Central memory CD8-positive, alpha-beta T cell (primary cell): ENCODE measurements at regions not wholly inside any gene's neighbourhood (a gene's known extent, or its start where the extent isn't known, plus 50 kb on each side); places are given as distances from the start of the nearest gene placed in this dataset.

Source experiments
- ATAC-seq: fragments of 150-1000 bp; cut with Tn5 transposase; replicated peaks from 2 replicates; pipeline ENCODE4 v1.10.0; 2022; ENCODE audit warnings: mild to moderate bottlenecking, moderate FRiP score, moderate number of reproducible peaks; ENCODE audit not compliant: poor library complexity, severe bottlenecking; ENCODE audit errors: extremely low read depth
- DNase-seq, 2 donors: peaks; one replicate each; pipeline ENCODE4 v3.0.0; 2021; ENCODE audit warnings: low spot score in 2 of 2
- H3K27ac Mint-ChIP-seq: one replicate; pipeline ENCODE4 v1.8.0; 2022; ENCODE audit warnings: low read depth, mild to moderate bottlenecking, moderate library complexity, mixed read lengths
- H3K27me3 Mint-ChIP-seq: one replicate; pipeline ENCODE4 v1.8.0; 2022; ENCODE audit warnings: mixed read lengths
- H3K36me3 Mint-ChIP-seq: one replicate; pipeline ENCODE4 v1.8.0; 2022; ENCODE audit warnings: mild to moderate bottlenecking, moderate library complexity, mixed read lengths; ENCODE audit not compliant: insufficient read depth
- H3K4me1 Mint-ChIP-seq: one replicate; pipeline ENCODE4 v1.8.0; 2022; ENCODE audit warnings: mixed read lengths
- H3K4me3 Mint-ChIP-seq: one replicate; pipeline ENCODE4 v1.8.0; 2022; ENCODE audit warnings: mild to moderate bottlenecking, moderate library complexity, mixed read lengths
- H3K9me3 Mint-ChIP-seq: one replicate; pipeline ENCODE4 v1.8.0; 2022; ENCODE audit warnings: mixed read lengths

DNA sequence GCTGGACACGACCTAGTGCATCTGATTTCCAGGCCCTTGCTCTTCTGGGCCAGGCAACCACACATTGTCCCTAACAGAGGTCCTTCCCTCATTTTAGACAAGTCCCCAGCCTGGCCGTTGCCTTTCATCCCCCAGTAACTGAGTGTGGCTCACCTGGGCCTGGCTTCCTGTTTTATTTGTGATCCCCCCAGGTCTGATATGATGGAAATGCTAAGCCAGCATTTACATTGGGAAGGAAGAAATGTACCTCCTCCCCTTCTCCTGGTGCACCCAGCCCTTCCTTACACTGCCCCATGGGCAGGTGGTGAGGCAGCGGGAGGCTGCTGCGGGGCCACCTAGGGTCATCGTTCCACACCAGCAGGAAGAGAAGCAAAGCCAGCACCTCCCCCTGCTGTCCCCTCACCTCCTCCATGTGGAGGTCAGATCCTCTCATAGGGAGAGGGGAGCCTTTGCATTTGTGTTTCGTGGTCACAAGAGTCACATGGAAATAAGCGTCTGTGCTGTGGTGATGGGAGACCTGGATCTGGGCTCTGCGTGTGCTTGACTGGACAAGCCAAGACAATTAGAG is 108.8 kb downstream of the GLRX3 start:
- Mint-ChIP-seq H3K27ac (no peak overlapping the region), H3K4me1 (peaks cover 21% of the 10 kb centered on the region), H3K4me3 (no peak overlapping the region), H3K27me3 (peaks cover 63% of the 10 kb centered on the region), H3K36me3 (no peaks in the 10 kb centered on the region), H3K9me3 (peaks cover 16% of the 10 kb centered on the region)
- DNase-seq = no peak
- no peak for ATAC-seq

DNA sequence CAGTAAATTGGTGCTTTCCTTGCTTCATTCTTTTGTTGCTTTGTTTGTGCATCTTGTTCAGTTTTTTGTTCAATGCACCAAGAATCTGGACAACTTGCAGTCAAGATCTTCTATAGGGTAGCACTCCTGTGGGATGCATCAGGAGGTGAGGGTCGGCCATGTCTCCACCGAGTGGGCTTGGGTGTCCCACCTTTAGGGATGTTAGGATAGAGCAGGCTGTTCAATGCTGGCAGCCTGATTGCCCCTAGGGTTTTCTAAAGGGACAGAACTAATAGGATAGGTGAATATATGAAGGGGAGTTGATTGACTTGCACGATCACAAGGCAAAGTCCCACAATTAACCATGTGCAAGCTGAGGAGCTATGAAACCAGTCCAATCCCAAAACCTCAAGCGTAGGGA is 109.9 kb downstream of the GLRX3 start:
- no peak for DNase-seq
- Mint-ChIP-seq H3K4me3 (no peak overlapping the region), H3K9me3 (peaks cover 6% of the 10 kb centered on the region), H3K27ac (no peak overlapping the region), H3K36me3 (no peaks in the 10 kb centered on the region), H3K4me1 (peaks cover 21% of the 10 kb centered on the region), H3K27me3 (peaks cover 52% of the 10 kb centered on the region)
- no peak for ATAC-seq

DNA sequence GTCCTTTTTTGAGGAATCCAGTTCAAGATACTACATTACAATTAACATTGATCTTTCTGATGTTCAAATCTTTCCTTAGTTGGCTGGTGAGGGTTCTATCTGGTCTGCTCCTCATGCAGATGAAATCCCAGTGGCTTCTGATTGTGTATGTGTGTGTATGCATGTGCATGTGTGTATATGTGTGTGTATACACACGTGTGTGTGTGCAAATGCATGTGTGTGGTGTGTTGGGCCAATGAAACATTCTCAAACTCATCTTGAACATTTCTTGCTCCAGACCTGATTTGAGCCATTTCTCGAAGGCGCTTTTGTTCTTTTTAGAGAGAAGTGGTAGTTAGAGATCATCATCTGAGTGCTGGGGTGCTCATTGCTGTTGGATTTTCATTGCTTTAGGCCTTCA is 113.9 kb downstream of the GLRX3 start:
- no peak overlapping the region for H3K4me3 Mint-ChIP-seq
- no peaks in the 10 kb centered on the region for H3K9me3 Mint-ChIP-seq
- no peaks in the 10 kb centered on the region for H3K4me1 Mint-ChIP-seq
- DNase-seq (no peak), ATAC-seq (no peak)
- H3K36me3 Mint-ChIP-seq = no peaks in the 10 kb centered on the region
- H3K27ac Mint-ChIP-seq = no peak overlapping the region
- peaks cover 22% of the 10 kb centered on the region for H3K27me3 Mint-ChIP-seq

DNA sequence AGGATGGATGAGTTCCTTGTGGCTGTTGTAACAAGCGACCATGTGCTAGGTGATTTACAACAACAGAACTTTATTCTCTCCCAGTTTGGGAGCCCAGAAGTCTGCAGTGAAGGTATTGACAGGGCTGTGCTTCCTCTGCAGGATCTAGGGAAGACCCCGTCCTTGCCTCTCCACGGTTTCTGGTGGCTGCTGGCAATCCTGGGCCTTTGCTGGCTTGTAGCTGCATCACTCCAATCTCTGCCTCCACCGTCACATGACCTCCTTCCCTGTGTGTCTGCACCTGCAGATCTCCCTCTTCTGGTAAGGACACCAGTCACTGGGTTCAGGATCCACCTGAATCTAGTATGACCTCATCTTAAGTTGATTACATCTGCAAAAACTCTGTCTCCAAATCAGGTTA is 115.6 kb downstream of the GLRX3 start:
- H3K4me3 Mint-ChIP-seq = no peak overlapping the region
- no peaks in the 10 kb centered on the region for H3K36me3 Mint-ChIP-seq
- H3K9me3 Mint-ChIP-seq = no peaks in the 10 kb centered on the region
- DNase-seq = no peak
- no peak overlapping the region for H3K27ac Mint-ChIP-seq
- H3K27me3 Mint-ChIP-seq = peaks cover 7% of the 10 kb centered on the region
- no peak for ATAC-seq
- H3K4me1 Mint-ChIP-seq = no peaks in the 10 kb centered on the region

DNA sequence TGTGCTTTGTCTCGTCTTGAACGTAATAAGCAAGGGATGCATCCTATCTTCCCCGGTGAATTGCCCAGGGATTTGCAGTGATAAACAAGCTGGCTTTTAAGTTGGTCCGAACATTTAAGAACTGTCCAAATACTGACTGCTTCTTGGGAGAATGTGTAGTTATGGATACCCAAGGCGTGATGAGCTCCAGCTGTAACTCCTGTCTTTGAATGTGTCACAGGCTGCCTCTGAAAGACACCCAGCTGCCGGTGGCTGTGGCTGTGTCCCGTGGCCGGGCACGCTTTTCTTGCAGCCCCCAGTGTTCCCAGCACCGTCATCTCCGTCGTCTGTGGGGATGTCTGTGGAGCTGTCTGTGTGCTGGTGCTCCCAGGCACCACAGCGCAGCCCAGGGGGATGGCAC is 118.1 kb downstream of the GLRX3 start:
- H3K4me3 Mint-ChIP-seq = no peak overlapping the region
- no peak overlapping the region for H3K27ac Mint-ChIP-seq
- no peaks in the 10 kb centered on the region for H3K36me3 Mint-ChIP-seq
- DNase-seq (no peak), ATAC-seq (no peak)
- H3K4me1 Mint-ChIP-seq = no peaks in the 10 kb centered on the region
- H3K9me3 Mint-ChIP-seq = no peaks in the 10 kb centered on the region
- no peaks in the 10 kb centered on the region for H3K27me3 Mint-ChIP-seq

DNA sequence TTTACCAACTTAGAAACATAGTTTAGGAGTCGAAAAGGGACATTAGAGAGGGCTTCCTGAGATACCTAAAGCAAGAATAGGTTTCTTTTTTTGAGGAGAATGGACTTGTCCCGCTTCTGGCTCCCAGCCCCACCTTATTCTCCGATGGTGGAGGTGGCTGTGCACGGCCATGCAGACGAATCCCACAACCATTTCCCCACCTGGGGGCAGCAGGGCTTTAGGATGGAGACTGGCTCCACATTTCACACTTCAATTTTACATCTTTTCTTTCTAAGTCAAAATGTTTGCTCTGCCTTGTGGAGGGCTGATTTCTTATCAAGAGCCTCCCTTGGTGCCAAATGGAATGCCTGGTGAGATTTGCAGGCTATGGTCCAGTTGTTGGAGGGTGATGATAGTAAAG is 118.5 kb downstream of the GLRX3 start:
- Mint-ChIP-seq H3K27ac (no peak overlapping the region), H3K4me1 (no peaks in the 10 kb centered on the region), H3K4me3 (no peak overlapping the region), H3K27me3 (no peaks in the 10 kb centered on the region), H3K9me3 (no peaks in the 10 kb centered on the region), H3K36me3 (no peaks in the 10 kb centered on the region)
- ATAC-seq (no peak), DNase-seq (no peak)

DNA sequence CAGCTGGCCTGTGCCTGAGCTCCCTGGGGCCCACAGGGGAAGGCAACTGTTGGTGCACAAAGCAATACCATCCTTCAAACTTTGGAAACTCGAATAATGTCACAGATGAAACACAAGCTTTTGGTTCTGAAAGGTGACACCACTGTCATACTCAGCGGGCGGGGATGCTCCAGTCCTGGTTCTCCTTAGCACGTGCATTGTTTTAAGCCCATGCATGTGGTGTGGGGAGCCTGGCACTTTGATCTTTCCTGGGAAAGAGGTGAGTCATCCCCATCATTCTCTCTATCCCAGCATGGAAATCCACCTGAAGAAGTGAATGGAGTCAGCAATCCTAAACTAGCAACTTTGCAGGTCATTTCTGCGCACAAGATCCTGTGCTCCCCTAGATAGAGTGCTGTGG is 119.6 kb downstream of the GLRX3 start:
- no peaks in the 10 kb centered on the region for H3K27me3 Mint-ChIP-seq
- H3K9me3 Mint-ChIP-seq = no peaks in the 10 kb centered on the region
- no peak for ATAC-seq
- H3K36me3 Mint-ChIP-seq = no peaks in the 10 kb centered on the region
- DNase-seq = no peak
- H3K4me3 Mint-ChIP-seq = no peak overlapping the region
- H3K27ac Mint-ChIP-seq = no peak overlapping the region
- no peaks in the 10 kb centered on the region for H3K4me1 Mint-ChIP-seq

DNA sequence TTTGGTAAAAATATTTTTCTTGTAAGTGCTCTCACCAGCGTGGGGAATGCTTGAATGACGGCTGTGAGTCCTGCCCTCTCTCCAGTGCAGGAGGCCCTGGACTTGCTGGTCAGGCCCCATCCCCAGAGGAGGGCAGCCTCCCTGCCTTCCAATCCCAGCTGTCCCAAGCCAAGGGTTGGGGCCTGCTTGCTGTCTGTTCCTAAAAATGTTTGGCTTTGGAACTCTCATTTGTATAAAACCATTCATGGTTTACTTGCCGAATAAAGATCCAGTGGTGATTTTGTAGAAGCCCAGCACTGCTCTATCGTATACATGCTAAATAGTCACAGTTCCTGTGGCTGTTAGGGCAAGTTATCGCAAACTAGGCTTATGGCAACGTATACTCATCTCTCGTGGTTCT is 121.7 kb downstream of the GLRX3 start:
- ATAC-seq (no peak), DNase-seq (no peak)
- no peak overlapping the region for H3K27ac Mint-ChIP-seq
- peaks cover 2% of the 10 kb centered on the region for H3K36me3 Mint-ChIP-seq
- no peaks in the 10 kb centered on the region for H3K27me3 Mint-ChIP-seq
- H3K4me1 Mint-ChIP-seq = no peaks in the 10 kb centered on the region
- no peak overlapping the region for H3K4me3 Mint-ChIP-seq
- H3K9me3 Mint-ChIP-seq = no peaks in the 10 kb centered on the region

DNA sequence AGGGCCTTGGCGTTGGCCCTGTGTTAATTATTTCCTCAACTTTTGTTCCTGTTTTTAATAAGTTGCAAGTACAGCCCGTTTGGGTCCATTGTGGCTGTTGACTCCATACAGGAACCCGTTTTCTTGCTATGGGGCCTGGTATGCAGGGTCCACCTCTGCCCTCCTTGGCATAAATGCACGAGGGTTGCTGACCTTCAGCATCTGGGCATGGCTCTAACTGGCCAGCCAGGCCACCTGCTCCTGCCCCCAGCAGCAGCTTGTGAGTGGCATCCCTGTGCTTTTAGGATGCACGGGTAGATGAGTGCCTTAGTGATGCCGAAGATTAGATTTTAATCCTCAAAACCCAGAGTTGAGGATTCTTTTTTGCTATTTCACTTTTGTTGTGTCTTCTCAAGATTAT is 123.2 kb downstream of the GLRX3 start:
- H3K4me1 Mint-ChIP-seq = no peaks in the 10 kb centered on the region
- no peak for ATAC-seq
- no peak overlapping the region for H3K27ac Mint-ChIP-seq
- no peak overlapping the region for H3K4me3 Mint-ChIP-seq
- H3K27me3 Mint-ChIP-seq = peaks cover 8% of the 10 kb centered on the region
- H3K36me3 Mint-ChIP-seq = peaks cover 2% of the 10 kb centered on the region
- no peaks in the 10 kb centered on the region for H3K9me3 Mint-ChIP-seq
- no peak for DNase-seq

DNA sequence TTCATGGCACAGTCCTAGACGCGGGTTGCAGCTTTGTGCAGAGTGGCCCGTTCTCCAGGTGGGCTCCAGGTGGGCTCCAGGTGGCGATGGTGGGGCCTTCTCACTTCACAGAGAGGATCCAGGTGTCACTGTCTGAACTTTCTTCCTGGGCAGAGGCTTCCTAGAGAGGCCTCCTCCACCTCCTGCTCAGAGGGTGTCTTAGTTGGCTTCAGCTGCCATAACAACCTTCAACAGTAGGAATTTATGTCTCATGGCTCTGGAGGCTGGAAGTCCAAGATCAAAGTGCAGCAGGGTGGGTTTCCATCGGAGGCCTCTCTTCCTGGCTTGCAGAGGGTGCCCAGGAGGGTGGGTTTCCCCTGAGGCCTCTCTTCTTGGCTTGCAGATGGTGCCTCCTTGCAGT is 125.1 kb downstream of the GLRX3 start:
- H3K4me1 Mint-ChIP-seq = no peaks in the 10 kb centered on the region
- ATAC-seq (no peak), DNase-seq (no peak)
- no peaks in the 10 kb centered on the region for H3K9me3 Mint-ChIP-seq
- peaks cover 2% of the 10 kb centered on the region for H3K36me3 Mint-ChIP-seq
- no peak overlapping the region for H3K27ac Mint-ChIP-seq
- H3K4me3 Mint-ChIP-seq = no peak overlapping the region
- H3K27me3 Mint-ChIP-seq = peaks cover 18% of the 10 kb centered on the region

DNA sequence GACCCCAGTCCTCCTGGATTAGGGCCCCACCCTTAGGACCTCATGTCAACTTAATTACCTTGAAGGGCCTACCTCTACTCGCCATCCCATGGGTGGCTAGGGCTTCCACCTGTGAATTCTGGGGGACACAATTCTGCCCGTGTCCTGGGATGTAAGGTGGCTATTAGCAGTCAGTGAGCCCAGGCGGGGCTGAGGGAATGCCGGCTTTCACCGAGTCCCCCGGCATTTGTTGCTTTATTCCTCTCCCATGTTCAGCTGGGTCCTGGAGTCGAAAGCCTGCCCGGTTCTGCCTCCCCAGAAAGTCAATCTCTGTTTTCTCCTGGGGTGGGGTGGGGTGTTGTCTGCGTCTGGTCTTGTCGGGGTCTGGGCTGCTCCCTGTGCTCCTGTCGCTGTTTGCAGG is 125.6 kb downstream of the GLRX3 start:
- H3K27ac Mint-ChIP-seq = no peak overlapping the region
- no peak overlapping the region for H3K4me3 Mint-ChIP-seq
- peaks cover 18% of the 10 kb centered on the region for H3K27me3 Mint-ChIP-seq
- H3K36me3 Mint-ChIP-seq = peaks cover 2% of the 10 kb centered on the region
- no peaks in the 10 kb centered on the region for H3K4me1 Mint-ChIP-seq
- DNase-seq = no peak
- H3K9me3 Mint-ChIP-seq = no peaks in the 10 kb centered on the region
- ATAC-seq = no peak

DNA sequence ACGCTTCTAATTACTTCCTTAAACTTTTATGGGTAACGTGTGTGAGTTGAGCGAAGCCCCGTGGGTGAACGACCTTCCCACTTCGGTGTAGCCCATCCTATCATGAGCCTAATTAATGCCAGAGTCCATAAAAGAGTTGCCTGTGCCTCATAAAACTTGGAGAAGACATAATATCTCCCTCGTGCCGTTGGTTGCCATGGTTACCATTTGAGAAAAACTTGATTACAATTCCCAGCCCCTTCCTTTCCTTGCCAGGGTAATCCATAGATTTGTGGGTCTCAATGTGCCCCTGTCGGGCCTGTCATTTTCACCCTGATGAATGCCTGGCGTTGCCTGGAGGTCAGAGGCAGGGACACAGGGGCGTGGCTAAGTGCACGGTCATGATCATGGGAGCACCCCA is 127.1 kb downstream of the GLRX3 start:
- Mint-ChIP-seq H3K4me1 (no peaks in the 10 kb centered on the region), H3K27ac (no peak overlapping the region), H3K36me3 (peaks cover 2% of the 10 kb centered on the region), H3K9me3 (no peaks in the 10 kb centered on the region), H3K4me3 (no peak overlapping the region), H3K27me3 (peaks cover 18% of the 10 kb centered on the region)
- no peak for DNase-seq
- ATAC-seq = no peak

DNA sequence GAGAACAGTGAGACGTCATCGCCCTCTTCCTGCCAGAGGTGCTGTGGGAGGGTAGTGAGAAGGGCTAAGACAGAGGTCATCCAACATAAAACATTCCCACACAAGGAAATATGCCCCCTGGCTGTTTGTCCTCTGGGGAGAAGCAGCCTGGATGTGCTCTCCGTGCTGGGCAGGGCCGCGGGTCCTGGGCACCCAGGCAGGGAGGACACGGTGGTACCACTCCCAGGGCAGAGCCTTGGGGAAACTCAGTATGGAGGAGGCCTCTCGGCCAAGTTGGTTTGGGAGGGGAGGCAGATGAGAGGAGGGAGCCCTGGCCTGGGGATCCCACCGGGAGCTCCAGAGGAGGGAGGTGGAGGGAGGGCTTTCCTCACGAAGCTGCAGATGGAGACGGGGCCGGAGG is 129.4 kb downstream of the GLRX3 start:
- Mint-ChIP-seq H3K36me3 (peaks cover 2% of the 10 kb centered on the region), H3K27ac (no peak overlapping the region), H3K4me1 (no peaks in the 10 kb centered on the region), H3K9me3 (no peaks in the 10 kb centered on the region), H3K27me3 (peaks cover 18% of the 10 kb centered on the region), H3K4me3 (no peak overlapping the region)
- no peak for DNase-seq
- ATAC-seq = no peak
